ENCODE measurements at regions not wholly inside any gene's neighbourhood (a gene's known extent, or its start where the extent isn't known, plus 50 kb on each side); places are given as distances from the start of the nearest gene placed in this dataset.

DNA sequence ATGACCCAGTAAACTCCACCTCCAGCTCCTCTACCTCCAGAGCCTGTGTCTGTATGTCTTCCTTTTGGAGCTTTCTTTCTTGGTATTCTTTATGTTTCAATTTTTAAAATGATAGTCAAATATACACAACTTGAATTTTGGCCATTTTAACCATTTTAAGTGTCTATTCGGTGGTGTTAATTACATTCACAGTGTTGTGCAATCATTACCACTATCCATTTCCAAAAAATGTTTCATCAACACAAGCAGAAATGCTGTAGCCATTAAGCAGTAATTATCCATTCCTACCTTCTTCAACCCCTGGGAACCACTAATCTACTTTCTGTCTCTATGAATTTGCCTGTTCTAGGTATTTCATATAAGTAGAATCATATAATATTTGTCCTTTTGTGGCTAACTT lies 194.5 kb upstream of the TSC22D2 start:
- DNase-seq: no peak

GRCh38 chr3:150210461-150211110 lies 197.5 kb upstream of the TSC22D2 start:
- DNase-seq: no peak

GRCh38 chr3:150203273-150203672 lies 204.8 kb upstream of the TSC22D2 start:
- DNase-seq: no peak

DNA sequence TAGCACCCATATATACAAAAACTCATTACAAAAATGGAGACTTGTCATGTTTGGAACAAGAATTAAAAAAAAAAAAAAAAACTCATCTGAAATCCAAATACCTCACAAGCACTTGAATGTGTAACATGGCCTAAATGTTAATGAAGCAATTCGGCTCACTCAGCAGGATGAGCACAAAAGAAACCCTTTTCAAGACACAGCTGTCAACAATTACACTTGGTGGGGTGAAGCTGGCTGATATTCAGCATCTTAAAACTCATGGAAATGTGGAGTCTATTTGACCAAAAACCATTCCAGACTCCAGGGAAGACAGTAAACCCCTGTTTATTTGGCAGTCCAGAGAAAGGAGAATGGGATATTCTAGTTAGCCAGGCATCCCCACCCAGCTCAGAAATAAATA lies 205.4 kb upstream of the TSC22D2 start:
- DNase-seq: no peak

DNA sequence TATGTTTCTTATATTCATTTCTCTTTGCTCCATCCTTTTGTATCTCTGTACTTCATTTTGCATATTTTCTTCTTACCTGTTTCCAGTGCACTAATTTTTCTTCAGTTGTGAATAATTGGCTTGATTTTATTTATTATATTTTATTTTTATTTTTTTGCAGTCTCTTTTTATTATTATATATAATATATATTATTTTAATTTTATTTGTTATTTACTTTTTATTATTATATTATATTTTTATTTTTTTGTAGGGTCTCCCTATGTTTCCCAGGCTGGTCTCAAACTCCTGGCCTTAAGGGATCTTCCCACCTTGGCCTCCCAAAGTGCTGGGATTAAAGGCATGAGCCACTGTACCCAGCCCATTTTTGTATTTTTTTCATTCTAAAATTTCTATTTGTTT lies 213.1 kb upstream of the TSC22D2 start:
- no peak for DNase-seq

DNA sequence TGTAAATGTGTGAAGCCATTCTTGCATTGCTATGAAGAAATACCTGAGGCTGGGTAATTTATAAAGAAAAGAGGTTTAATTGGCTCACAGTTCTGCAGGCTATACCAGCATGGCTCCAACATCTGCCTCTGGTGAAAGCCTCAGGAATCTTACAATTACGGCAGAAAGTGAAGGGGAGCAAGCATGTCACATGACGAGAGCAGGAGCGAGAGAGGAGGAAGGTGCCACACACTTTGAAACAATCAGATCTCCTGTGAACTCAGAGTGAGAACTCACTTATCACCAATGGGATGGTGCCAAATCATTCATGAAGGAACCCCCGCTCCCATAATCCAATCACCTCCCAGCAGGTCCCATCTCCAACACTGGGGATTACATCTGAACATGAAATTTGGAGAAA lies 213.6 kb upstream of the TSC22D2 start:
- DNase-seq: no peak

DNA sequence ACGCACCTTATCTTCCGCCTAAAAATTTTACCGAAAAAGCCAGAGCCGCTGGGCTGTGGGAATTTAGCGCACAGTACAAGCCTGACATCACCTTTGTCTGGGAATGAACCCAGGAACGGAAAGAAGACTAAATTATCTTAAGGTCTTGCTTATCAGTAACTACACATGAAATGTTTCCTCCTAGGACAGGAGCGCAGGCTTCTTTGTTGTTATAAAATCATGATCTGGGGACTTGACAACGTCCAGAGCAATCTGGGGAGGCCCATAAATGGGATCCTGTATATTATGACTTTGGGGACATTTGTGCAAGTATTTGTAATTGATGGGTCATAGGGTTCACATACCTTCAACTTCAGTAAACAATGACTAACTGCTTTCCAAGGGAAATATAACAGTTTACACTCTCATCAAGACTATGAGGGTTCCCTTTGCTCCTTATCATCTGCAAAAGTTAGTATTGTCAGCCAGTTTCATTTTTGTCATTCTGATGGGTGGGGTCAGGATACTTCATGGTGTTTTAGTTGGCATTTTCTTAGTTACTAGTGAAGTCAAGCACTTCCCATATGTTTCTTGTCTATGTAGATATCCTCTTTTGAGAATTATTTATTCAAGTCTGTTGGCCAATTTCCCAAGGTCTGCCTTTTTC lies 213.9 kb upstream of the PFN2 start:
- DNase-seq: no peak

GRCh38 chr3:150183678-150184425 lies 213.2 kb upstream of the PFN2 start:
- peak; percentile 82 for DNase-seq

DNA sequence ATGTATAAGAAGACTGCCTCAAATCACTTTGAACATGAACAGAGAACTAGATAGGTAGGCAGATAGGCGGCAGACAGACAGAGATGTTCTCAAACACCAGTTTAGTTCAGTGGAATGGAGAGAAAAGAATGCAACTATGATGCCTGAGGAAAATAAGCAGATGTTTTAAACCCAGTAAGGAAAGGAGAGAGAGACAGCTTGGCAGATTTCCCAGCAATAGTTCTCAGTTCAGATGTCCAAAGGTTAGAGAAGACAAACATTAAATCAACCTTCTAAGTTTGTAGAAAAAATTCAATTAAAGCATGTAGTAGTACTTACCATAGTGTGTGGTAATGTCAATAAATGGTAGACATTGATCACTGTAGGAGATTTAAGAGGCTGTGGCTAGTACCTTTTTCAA lies 209.6 kb upstream of the PFN2 start:
- DNase-seq: no peak

DNA sequence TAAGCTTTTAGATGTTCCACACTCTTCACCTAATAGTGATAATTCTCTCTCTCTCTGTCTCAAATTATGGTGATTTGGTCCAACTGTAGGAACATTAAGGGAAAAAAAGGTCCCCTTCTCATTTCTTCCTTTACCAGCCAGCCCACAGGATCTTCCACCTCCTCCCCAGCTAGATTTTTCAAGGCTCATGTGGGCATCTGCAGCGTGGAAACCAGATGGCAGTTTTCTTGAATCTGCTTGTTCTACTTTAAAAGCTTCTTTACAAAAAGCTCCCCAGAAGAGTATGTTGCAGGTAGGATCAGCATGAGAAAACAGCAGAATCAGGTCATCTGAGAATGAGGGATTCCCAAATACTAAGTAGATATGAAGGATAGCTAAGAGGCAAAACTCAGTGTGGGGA lies 208.6 kb upstream of the PFN2 start:
- no peak for DNase-seq

DNA sequence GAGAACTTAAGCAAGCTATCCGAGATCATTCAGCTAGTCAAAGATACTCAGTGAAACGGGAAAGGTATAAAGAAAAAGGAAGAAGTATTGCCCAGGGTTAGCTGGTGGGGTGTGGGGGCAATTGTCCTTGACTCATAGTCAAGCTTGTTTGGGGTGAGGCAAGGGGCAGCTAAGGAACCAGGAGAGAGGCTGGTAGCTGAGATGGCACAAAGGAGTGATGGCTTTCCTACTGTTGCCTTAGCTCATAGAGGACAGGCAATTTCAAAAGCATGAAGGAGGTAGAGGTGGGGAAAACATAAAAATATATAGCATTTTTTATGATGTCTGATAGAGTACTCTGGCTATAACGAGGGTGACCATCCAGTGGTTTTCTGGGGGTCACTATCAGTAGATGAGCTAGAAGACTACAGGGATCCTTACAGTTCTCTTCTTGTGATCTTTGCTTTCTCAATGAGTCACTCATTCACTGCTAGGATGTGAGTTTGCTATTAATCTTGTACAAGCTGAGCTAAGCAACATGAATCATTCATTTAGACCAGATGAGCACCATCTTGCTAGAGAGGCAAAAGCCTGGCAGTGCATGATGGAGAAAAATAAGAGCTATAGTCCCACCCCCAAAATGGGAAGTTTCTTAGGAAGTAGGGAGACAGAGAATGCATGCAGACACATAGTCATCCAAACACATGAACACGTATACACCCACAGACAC lies 207.1 kb upstream of the PFN2 start:
- DNase-seq: no peak

GRCh38 chr3:150174179-150174578 lies 203.5 kb upstream of the PFN2 start:
- no peak for DNase-seq

- DNase-seq: no peak
These were observed 201.7 kb upstream of the PFN2 start for GRCh38 chr3:150172356-150172755.

GRCh38 chr3:150170852-150171520 lies 200.3 kb upstream of the PFN2 start:
- peak; percentile 52 for DNase-seq

DNA sequence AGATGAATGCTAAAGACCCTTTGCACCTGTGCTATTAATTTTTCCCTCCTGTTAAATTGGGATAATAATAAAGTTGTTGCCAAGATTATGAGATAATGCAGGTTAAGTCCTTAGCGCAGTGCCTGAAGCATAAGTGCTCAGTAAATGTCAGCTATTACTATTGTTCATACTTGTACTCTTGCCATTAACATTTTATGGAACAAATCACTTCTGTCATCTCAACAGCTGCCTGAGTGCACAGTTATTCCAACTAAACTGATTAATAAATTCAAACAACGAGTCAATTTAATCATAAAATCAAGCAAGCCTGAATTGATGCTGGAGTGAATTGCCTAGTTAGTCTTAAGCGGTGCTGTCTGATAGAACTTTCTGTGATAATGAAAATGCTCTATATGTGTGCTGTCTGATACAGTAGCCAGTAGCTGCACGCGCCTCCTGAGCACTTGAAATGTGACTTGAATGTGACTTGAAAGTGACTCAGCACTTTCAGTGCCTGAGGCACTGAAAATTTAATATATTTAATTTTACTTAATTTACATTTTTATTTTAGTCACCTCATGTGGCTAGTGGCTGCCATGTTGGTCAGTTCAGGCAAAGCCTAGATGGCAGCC lies 198.7 kb upstream of the PFN2 start:
- DNase-seq: no peak

DNA sequence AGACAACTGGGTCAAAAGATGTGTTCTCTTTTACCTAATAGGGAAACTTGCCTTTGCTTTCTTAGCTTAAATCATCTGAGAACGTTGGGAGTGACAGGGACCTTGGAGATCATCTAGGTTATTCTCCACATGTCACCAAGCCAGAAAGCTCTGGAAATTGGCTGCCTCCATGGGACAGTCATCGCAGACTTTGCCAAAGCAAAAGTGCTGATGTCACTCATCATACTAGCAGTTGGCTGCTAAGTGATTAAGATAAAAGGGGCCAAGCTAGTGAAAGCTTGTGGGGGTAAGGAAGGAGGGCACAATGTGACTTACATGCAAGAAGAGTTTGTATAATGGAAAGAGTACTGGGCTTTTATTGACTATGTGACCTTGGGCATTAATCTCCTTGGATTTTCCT lies 198.0 kb upstream of the PFN2 start:
- DNase-seq: no peak

GRCh38 chr3:150165396-150166094 lies 194.8 kb upstream of the PFN2 start:
- no peak for DNase-seq

- DNase-seq: no peak
These were observed 190.3 kb upstream of the PFN2 start for GRCh38 chr3:150161011-150161410.

GRCh38 chr3:150158943-150159625 lies 188.4 kb upstream of the PFN2 start:
- DNase-seq: no peak

DNA sequence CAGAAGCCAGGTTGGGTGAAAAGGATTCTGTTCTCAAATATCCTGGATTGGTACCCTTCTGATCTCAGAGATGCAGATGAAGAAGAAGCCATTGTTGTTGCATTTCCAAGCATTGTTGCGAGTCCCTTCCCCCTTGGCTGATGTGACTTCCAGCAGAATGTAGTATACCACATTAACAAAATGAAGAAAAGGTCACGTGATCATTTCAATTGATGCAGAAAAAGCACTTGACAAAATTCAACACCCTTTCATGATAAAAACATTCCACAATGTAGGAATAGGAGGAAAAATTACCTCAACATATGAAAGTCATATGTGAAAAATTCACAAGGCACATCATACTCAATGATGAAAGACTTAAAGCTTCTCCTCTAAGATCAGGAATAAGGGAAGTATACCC lies 181.9 kb upstream of the PFN2 start:
- no peak for DNase-seq

DNA sequence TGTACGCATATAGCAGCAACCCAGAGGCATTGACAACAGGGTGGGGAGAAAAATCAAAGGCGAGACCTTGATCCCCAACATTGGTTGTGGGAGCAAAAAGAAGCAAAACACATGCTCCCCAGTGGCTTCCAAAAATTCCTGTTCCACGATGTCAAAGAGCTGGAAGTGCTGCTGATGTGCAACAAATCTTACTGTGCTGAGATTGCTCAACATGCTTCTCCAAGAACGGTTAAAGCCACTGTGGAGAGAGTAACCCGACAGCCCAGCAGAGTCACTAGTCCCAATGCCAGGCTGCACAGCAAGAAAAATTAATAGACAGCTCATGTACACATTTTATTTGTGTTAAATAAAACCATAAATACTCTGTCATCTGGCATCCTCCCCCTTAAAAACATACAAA lies 179.9 kb upstream of the PFN2 start:
- DNase-seq: no peak

Data from right forelimb (tissue), 1 donor.